Neural progenitor cell (in vitro differentiated cells): ENCODE measurements at regions not wholly inside any gene's neighbourhood (a gene's known extent, or its start where the extent isn't known, plus 50 kb on each side); places are given as distances from the start of the nearest gene placed in this dataset.

ENCODE experiments used
- CTCF ChIP-seq: fragments of 200-600 bp; sonication (generic); IDR thresholded peaks from 2 replicates; pipeline ENCODE4 v1.5.1; 2017; ENCODE audit warnings: antibody characterized with exemption, mild to moderate bottlenecking
- EZH2 ChIP-seq: fragments of 200-600 bp; sonication (generic); IDR thresholded peaks from 2 replicates; pipeline ENCODE4 v1.6.1; 2017; ENCODE audit warnings: antibody characterized with exemption, mild to moderate bottlenecking, moderate library complexity

DNA sequence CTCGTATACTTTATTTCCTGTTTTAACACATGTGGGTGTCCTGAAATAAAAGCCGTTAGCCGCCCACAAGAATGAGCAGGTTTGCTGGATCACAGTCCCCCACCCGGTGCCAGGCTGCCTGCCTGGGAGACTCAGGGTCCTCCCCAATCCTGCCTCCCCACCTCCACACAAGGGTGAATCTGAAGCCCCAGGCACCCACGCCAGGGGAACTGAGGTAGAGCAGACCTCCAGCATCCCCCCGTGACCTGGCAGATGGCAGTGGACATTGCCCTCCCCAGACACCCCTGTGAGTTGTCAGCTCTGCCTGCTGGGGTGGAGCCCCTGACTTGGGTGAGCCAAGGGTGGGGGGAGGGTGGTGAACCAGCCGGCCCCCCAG is 114.8 kb downstream of the METRNL start:
- TF ChIP-seq CTCF (no peak), EZH2 (no peak)
